Endothelial cell (in vitro differentiated cells): ENCODE measurements at regions not wholly inside any gene's neighbourhood (a gene's known extent, or its start where the extent isn't known, plus 50 kb on each side); places are given as distances from the start of the nearest gene placed in this dataset.

Source experiments
- DNase-seq: peaks from one replicate; pipeline ENCODE4 v3.0.0; 2021; ENCODE audit warnings: low spot score
- H3K27ac Mint-ChIP-seq: one replicate; pipeline ENCODE4 v1.8.0; 2021; ENCODE audit warnings: mixed read lengths, inconsistent platforms; ENCODE audit not compliant: unreplicated experiment
- H3K27me3 Mint-ChIP-seq: one replicate; pipeline ENCODE4 v1.8.0; 2021; ENCODE audit warnings: mild to moderate bottlenecking, moderate library complexity, mixed read lengths, inconsistent platforms; ENCODE audit not compliant: unreplicated experiment
- H3K36me3 Mint-ChIP-seq: one replicate; pipeline ENCODE4 v1.8.0; 2021; ENCODE audit warnings: mild to moderate bottlenecking, low read depth, mixed read lengths, inconsistent platforms; ENCODE audit not compliant: unreplicated experiment
- H3K4me1 Mint-ChIP-seq: one replicate; pipeline ENCODE4 v1.8.0; 2021; ENCODE audit warnings: mild to moderate bottlenecking, mixed read lengths, inconsistent platforms; ENCODE audit not compliant: unreplicated experiment
- H3K4me3 Mint-ChIP-seq: one replicate; pipeline ENCODE4 v1.8.0; 2021; ENCODE audit warnings: mild to moderate bottlenecking, mixed read lengths, inconsistent platforms; ENCODE audit not compliant: unreplicated experiment
- H3K9me3 Mint-ChIP-seq: one replicate; pipeline ENCODE4 v1.8.0; 2021; ENCODE audit warnings: mixed read lengths, inconsistent platforms; ENCODE audit not compliant: unreplicated experiment
- TF ChIP-seq, protein P1 (sequence below): fragments of 200-600 bp; sonication (generic); IDR thresholded peaks from one replicate; pipeline ENCODE4 v1.5.0; 2021; ENCODE audit warnings: antibody characterized with exemption; ENCODE audit not compliant: unreplicated experiment

DNA sequence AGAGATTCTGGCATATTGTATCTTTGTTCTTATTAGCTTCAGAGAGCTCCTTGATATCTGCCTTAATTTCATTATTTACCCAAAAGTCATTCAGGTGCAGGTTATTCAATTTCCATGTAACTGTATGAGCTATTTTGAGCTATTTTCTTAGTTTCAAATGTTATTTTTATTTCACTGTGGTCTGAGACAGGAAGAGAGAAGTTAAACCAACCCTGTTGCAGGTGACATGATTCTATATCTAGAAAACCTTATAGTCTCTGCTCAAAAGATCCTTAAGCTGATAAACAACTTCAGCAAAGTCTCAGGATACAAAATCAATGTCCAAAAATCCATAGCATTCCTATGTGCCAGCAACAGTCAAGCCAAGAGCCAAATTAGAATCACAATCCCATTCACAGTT lies 1644.0 kb upstream of the B3GALT2 start:
- H3K4me3 Mint-ChIP-seq = no peak overlapping the region
- no peaks in the 10 kb centered on the region for H3K9me3 Mint-ChIP-seq
- no peaks in the 10 kb centered on the region for H3K36me3 Mint-ChIP-seq
- TF ChIP-seq, protein P1, sequence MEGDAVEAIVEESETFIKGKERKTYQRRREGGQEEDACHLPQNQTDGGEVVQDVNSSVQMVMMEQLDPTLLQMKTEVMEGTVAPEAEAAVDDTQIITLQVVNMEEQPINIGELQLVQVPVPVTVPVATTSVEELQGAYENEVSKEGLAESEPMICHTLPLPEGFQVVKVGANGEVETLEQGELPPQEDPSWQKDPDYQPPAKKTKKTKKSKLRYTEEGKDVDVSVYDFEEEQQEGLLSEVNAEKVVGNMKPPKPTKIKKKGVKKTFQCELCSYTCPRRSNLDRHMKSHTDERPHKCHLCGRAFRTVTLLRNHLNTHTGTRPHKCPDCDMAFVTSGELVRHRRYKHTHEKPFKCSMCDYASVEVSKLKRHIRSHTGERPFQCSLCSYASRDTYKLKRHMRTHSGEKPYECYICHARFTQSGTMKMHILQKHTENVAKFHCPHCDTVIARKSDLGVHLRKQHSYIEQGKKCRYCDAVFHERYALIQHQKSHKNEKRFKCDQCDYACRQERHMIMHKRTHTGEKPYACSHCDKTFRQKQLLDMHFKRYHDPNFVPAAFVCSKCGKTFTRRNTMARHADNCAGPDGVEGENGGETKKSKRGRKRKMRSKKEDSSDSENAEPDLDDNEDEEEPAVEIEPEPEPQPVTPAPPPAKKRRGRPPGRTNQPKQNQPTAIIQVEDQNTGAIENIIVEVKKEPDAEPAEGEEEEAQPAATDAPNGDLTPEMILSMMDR = no peak
- DNase-seq = no peak
- no peaks in the 10 kb centered on the region for H3K27me3 Mint-ChIP-seq
- H3K4me1 Mint-ChIP-seq = no peaks in the 10 kb centered on the region
- H3K27ac Mint-ChIP-seq = no peak overlapping the region

DNA sequence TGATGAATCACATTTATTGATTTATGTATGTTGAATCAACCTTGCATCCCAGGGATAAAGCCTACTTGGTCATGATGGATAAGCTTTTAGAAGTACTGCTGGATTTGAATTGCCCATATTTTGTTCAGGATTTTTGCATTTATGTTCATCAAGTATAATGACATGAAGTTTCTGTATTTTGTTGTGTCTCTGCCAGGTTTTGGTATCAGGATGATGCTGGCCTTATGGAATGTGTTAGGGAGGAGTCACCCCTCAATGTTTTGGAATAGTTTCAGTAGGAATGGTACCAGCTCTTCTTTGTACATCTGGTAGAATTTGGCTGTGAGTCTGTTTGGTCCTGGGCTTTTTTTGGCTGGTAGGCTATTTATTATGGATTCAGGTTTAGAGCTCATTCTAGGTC lies 1643.1 kb upstream of the B3GALT2 start:
- no peaks in the 10 kb centered on the region for H3K4me1 Mint-ChIP-seq
- H3K36me3 Mint-ChIP-seq = no peaks in the 10 kb centered on the region
- H3K9me3 Mint-ChIP-seq = no peaks in the 10 kb centered on the region
- no peak for DNase-seq
- TF ChIP-seq, protein P1 = no peak
- no peaks in the 10 kb centered on the region for H3K27me3 Mint-ChIP-seq
- no peak overlapping the region for H3K4me3 Mint-ChIP-seq
- H3K27ac Mint-ChIP-seq = no peak overlapping the region

GRCh38 chr1:194825382-194825781 lies 1639.0 kb upstream of the B3GALT2 start:
- Mint-ChIP-seq H3K27me3 (no peaks in the 10 kb centered on the region), H3K4me1 (no peaks in the 10 kb centered on the region), H3K9me3 (no peaks in the 10 kb centered on the region), H3K4me3 (no peak overlapping the region), H3K36me3 (no peaks in the 10 kb centered on the region), H3K27ac (no peak overlapping the region)
- TF ChIP-seq, protein P1 = peak; percentile 69
- DNase-seq = no peak

DNA sequence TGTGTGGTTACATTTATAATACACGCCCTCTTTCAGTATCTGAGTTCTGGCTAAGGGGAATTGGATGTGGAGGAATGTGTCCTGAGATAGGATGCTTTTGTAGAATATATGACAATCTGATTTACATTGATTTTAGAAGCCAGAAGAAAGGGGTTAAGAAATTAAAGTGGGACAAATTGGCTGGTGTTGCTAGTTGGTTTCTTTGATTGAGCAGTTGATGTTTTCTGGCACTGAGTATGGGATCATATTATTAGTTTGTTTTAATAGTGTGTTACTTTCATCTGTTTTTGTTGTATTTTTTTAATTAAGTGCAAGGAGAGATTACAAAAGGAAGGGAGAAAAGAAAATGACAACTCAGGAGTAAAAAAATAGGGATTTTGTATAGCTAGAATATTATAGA lies 1634.7 kb upstream of the B3GALT2 start:
- no peaks in the 10 kb centered on the region for H3K4me1 Mint-ChIP-seq
- no peak overlapping the region for H3K27ac Mint-ChIP-seq
- no peaks in the 10 kb centered on the region for H3K9me3 Mint-ChIP-seq
- TF ChIP-seq, protein P1 = no peak
- H3K36me3 Mint-ChIP-seq = no peaks in the 10 kb centered on the region
- H3K4me3 Mint-ChIP-seq = no peak overlapping the region
- H3K27me3 Mint-ChIP-seq = no peaks in the 10 kb centered on the region
- no peak for DNase-seq

DNA sequence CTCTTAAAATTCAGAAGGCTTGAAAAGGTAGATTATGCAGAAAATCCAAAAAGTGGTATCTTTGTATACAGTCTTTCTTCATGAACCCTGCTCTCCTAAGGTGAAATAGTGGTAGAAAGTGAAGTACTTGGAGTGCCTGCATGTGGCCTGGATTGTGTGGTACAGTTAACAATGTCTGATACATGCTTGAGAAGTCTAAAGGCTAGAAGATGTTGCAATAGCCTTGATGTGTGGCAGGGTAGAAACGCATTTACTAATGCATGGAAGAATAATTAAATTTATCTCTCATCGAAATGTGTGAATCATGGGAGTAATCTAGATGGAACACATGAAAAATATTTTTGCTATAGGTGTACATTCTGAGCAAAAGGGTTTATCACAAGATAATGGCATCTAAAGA lies 1632.3 kb upstream of the B3GALT2 start:
- no peak overlapping the region for H3K27ac Mint-ChIP-seq
- no peaks in the 10 kb centered on the region for H3K9me3 Mint-ChIP-seq
- H3K27me3 Mint-ChIP-seq = no peaks in the 10 kb centered on the region

More for the DNA sequence above, 1632.3 kb upstream of the B3GALT2 start:
- DNase-seq = no peak
- Mint-ChIP-seq H3K4me3 (no peak overlapping the region), H3K36me3 (no peaks in the 10 kb centered on the region), H3K4me1 (no peaks in the 10 kb centered on the region)
- TF ChIP-seq, protein P1 = no peak
